Epithelial cell of prostate (primary cell): ENCODE measurements at regions not wholly inside any gene's neighbourhood (a gene's known extent, or its start where the extent isn't known, plus 50 kb on each side); places are given as distances from the start of the nearest gene placed in this dataset.

Source experiments
- DNase-seq: peaks from one replicate; pipeline ENCODE4 v3.0.0-alpha.2; 2011; ENCODE audit warnings: low read depth, low spot score
- H3K27ac ChIP-seq: fragments of 450-650 bp; 2 replicates; pipeline ENCODE4 v1.5.1; 2017; ENCODE audit warnings: mild to moderate bottlenecking

DNA sequence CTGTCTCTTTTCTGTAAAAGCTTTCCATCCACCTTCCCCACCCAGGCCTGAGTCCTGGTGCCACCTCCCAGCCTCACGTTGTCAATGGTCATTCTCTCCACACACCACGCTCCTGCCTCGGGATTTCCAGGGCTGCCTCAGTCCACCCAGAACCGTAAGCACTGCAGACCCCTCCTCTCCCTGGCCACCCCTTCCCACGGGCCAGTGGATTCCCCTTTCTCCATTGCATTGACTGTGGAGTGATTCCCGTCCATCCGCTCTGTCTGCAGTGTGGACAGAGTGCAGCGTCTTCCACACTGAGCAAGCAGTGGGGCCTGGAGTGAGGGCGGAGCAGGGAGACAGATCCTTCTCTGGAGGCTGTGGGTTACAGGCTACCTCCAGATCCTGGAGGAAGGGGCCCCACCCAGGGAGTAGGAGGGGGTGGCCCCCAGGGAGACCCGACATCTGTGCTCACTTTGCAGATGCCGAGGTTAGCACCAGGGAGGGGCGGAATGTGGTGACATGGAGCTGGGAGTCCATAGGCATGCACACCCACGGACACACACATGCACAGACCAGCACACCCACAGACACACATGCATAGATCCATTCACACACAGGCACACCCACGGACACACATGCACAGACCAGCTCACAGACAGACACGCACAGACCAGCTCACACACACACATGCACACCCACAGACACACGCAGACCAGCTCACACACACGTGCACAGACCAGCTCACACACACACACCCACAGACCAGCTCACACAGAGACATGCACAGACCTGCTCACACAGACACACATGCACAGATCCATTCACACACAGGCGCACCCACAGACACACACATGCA, 109.6 kb upstream of the B3GAT1 start:
- DNase-seq: no peak
- H3K27ac ChIP-seq: no peak overlapping the region

DNA sequence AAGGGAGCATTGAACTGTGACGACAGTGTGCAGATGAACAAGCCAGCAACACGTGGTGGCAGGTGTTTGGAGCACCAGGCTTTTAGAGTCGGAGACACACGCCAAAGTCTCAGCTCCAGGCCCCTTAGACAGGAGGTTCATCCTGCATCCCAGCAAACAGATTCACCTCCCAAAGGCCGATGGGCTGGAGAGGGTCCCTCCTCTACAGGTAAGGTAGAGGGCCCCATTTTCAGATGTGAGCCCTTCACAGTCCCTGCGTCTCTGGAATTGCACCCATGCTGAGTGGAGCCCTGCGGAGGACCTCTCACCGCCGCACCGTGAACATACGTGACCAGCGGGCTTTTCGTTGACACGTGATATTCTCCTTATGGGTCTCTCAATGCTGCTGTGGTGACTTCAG, 109.0 kb upstream of the B3GAT1 start:
- no peak for DNase-seq
- H3K27ac ChIP-seq: no peak overlapping the region

DNA sequence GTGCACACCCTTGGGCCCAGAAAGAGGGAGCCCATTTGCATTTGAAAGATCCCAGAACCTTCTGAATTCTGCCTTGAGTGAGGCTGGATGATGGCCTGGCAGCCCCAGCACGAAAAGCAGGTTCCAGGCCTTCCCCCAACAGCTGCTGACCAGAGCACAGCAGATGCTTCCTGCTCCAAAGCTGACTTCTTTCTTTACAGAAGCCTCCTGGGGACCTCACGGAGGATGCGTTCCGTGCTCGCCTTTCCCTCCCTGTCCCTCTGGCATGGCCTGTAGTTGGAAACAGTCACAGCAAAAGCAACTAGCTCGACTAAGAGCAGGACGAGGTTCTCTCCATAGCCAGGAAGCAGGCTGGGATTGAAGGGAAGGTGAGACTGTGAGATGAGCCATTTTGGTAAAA, 107.7 kb upstream of the B3GAT1 start:
- no peak for DNase-seq

DNA sequence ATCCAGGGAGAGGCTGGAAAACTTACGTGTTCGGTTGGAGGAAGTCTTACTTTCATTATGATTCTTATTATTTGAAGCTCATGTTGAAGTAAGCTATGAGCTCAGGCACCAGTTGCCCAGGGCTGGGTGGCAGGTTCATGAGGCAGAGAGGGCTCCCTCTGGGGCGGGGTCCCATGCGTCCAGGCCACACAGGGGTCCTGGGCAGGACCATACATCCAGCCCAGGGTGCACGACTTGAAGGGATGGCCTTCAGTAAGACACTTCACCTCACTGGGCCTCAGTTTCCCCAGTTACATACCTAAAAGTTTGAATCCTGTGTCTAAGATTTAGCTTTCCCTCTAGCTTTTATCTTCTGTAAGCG, 107.3 kb upstream of the B3GAT1 start:
- DNase-seq: no peak
- H3K27ac ChIP-seq: no peak overlapping the region

More for the DNA sequence above, 107.7 kb upstream of the B3GAT1 start:
- no peak overlapping the region for H3K27ac ChIP-seq

DNA sequence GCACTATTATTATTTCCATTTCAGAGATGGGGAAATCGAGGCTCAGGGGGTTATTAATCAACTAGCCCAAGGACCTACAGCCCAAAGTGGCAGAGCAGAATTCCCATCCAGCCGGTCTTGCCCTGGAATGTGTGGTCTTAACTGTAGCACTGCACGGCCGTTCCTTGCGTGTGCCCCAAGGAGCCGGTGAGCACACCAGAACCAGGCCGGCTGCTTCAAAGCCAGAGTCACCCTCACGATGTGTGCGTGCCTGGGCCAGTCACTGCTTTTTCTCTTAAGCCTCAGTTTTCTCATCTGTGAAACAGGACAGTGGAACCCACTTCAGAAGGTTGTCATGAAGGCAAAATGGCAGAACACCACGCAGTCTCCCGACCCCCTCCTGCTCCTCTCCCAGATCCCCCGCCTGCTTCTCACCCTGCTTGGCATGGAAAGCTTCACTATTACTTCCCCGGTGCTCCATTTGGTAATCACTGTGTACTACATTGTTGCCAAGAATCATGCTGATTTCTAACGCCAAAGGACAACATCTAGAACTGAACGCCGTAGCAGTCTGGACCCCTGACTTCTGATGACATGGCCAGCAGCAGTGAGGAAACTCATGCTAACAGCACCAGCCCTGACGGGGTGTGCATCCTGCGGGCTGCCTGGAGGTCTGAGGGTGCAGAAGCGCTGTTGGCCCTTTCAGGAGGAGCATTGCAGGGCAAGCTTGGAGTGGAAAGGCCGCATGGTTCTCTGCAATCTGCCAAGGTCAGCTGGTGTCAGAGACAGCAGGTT, 106.8 kb upstream of the B3GAT1 start:
- DNase-seq: no peak
- no peak overlapping the region for H3K27ac ChIP-seq

DNA sequence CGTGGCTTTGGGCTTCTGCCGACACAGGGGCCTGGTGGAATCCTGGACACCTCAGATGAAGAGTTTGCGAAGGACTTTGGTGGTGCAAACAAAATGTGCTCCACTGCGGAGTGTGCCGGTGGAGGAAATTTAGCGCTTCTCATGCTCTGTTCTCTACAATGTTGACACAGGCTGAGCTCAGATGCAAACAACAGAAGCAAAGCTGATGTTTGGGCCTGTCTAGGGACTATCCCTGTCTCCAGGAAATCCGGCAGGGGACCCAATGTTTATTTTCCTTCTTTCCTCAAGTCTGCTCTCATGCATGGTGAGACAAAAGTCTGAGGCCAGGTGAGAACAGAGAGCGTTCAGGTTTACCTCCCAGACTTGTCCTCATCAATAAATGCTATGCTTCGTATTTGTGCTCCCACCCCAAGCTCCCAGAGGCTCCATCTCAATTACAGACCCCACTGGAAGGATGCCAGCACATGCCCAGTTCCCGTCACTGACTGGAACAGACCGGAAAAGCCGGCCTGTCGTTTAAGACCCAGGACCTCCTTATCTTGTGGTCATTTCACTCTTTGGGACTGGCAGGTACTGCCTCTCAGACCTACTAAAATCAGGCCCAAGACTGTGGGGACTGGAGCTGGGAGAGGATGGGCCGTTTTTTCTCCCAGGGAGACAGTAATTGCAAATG, 105.7 kb upstream of the B3GAT1 start:
- no peak overlapping the region for H3K27ac ChIP-seq
- no peak for DNase-seq

DNA sequence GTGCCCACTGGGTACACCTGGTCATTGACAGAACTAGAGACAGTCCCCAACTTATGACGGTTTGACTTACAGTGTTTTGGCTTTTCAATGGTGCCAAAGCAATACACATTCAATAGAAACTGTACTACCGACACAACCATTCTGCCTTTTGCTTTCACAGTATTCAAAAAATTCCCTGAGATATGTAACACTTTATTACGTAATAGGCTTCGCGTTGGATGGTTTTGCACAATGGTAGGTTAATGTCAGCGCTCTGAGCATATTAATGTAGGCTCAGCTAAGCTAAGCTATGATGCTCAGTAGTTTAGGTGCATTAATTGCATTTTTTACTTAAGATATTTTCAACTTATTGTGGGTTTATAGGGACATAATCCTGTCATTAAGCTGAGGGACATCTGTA, 105.1 kb upstream of the B3GAT1 start:
- H3K27ac ChIP-seq: no peak overlapping the region
- no peak for DNase-seq

DNA sequence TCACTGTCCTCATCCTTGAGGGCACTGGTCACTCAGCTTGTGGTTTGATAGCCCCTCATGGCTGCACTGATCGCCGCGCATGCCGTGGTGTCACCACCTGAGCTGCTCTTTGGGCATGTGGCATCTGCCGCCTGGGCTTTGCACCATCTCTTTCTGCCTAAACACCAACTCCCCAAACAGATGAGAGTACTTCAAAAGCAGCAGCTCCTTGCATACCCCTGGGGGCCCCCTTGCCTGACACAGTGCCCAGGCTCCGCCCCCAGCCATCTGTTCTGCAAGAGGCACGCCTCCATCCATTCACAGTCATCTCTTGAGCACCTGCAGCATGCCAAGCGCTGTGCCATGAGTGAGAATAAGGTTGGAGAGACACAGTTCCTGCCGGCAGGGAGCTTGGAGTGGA, 104.5 kb upstream of the B3GAT1 start:
- no peak overlapping the region for H3K27ac ChIP-seq
- DNase-seq: no peak

DNA sequence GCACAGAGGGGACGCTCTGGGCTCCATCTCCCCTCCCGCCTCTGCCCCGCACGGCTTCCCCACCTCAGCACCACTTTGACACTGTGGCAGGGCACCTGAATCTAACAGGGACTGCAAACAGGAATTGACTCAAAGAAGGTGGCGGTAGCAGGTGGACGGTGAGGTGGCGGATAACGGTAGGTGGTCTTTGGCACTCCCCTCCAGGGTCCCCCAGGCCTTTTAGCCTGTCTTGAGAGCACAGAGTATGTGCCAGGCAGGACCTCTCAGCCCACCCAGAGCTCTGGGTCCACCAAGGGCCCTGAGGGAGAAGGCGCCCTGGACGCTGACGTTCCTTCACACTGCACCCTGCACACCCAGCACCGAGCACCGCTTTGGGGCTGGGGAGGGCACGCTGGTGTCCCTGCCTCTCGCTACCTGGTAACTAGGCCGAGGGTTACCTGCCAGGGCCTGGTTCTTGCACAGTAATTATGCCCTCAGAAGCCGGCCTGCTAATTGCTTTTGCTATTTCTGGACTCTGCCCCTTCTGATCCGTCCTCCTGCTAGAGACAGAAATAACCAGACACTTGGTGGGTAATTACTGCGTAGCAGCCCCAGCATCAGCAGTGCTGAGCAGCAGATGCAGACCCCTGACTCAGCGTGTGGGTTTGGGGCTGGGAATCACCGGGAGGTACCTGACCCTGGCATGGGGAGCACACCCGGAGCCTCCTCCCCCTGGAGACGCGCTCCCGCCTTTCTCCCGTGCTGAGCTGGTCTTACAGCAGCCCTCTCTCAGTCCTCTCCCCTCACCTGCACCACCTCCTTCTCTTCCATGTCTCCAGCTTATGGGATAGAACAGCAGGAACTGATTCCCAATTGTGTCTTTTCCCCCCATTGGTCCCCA, 103.3 kb upstream of the B3GAT1 start:
- no peak overlapping the region for H3K27ac ChIP-seq
- no peak for DNase-seq

DNA sequence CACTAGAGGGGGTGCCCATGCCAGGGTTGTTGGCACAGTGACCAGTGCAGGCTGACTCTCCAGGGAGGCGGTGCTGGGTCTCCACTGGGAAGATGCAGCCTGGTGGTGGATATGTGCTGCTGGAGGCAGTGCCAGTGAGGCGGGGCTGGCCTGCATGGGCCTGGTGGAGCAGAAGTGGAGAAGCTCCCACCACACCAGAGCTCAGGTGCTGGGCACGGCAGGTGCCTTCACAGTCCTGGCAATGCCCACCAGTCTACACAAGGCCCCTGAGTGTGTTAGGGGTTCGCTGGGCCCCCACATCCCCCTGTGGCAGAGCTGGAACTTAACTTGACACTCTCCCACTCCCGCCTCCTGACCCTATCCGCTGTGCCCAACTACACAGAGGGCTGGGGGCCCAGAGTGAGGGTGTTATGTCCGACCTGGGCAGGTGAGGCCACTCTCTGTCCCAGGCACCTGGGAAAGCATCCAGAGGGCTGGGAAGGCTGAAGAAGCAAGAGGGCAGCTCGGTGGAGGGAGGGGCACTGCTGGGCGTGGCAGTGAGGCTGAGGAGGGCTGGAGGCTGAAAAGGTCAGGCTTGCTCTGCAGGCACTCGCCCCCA, 102.4 kb upstream of the B3GAT1 start:
- no peak overlapping the region for H3K27ac ChIP-seq
- DNase-seq: no peak

DNA sequence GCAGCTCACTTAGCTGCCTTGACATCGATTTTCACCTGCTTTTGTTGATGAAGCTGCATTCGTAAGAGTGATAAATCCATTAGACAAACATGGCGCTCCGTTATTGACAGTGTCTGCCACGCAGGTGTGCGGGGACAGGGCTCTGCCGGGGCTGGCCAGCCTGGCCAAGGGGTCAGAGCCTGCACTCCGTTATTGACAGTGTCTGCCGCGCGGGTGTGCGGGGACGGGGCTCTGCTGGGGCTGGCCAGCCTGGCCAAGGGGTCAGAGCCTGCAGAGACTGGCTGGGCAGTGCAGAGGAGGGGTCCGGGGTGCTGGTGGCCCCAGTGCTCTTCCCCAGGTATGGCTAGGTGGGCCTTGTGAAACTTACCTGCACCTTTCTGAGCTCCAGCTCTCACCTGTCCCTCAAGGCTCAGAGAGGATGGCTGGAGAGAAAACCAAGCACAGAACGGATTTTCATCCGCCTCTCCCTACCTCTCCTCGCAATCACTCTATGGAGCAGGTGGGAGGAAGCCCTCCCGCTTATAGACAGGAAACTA, 101.6 kb upstream of the B3GAT1 start:
- DNase-seq: no peak
- H3K27ac ChIP-seq: no peak overlapping the region

DNA sequence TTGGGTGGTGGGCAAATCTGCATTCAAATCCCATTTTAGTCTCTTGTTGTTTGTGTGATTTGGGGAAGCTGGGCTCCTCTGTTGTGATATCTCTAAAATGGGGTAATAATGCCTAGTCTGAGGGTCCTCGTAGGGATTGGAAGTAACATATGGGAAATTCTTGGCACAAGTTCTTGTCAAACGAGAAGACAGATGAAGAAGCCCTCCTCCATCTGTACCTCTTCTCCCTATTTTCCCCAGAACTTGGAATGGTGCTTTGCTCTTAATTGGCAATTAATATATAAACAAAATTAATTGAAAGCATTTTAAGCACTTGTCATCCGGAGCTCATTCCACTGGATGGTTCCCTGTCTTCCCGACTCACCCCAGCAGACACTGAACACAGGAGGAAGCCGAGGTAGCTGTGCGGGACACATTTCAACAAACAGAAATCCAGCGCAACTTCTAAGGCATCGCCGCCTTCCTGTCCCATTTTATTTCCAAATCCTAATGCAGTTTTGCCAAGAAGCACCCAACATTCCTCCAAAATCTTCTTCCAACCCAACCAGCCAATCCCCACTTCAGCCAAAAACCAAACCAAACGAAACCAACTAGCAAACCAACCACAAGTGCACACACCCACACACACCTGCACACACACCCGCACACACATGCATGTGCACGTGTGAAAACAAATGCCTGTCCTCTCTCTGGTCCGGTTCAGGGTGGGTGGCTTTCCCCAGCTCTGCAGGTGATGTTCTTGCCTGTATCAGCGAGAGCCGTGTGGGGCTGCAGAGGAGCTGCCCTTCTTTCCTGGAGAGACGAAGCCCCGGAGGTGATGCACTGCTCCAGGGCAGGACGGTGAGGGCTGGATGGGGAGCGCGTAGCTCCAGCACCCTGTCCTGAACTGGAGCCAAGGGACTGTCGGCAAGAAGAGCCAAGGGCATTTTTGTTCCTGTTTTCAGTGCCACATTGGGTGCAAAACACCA, 100.8 kb upstream of the B3GAT1 start:
- no peak for DNase-seq
- H3K27ac ChIP-seq: no peak overlapping the region

DNA sequence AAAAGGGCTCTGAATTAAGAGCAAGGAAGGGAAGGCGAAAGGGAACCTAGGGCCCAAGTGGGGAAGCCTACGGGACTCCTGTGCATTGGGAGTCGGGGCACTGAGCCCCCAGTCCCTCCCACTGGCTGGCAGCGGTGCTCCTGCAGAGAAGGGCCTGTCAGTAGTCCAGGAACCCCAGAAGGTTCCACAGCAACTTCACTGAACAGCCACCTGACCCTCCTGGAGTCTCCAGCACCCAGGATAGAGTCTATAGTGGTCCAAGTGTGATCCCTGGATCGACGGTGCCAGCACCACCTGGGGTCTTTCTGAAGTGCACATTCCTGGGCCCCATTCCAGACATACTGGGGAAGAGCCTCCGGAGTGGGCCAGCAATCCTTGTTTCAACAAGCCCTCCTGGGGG, 100.0 kb upstream of the B3GAT1 start:
- H3K27ac ChIP-seq: no peak overlapping the region
- no peak for DNase-seq

DNA sequence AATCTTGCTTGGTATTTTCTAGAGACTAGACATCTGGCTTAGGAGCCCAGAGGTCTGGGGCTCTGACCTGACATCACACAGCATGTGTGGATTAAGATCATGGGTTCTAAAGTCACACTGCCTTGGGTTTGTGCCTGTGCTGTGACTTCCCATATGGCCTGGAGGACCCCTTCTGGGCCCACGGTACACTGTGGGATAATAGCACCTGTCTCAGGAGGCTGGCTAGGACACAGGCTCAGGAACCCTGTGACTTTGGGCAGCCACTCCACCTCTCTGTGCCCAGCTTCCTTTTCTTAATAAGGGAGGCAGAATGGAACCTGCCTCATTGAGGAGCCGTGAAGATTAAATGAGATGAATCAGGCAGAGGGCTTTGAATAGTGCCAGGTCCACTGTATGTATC, 99.2 kb upstream of the B3GAT1 start:
- H3K27ac ChIP-seq: no peak overlapping the region
- DNase-seq: no peak

DNA sequence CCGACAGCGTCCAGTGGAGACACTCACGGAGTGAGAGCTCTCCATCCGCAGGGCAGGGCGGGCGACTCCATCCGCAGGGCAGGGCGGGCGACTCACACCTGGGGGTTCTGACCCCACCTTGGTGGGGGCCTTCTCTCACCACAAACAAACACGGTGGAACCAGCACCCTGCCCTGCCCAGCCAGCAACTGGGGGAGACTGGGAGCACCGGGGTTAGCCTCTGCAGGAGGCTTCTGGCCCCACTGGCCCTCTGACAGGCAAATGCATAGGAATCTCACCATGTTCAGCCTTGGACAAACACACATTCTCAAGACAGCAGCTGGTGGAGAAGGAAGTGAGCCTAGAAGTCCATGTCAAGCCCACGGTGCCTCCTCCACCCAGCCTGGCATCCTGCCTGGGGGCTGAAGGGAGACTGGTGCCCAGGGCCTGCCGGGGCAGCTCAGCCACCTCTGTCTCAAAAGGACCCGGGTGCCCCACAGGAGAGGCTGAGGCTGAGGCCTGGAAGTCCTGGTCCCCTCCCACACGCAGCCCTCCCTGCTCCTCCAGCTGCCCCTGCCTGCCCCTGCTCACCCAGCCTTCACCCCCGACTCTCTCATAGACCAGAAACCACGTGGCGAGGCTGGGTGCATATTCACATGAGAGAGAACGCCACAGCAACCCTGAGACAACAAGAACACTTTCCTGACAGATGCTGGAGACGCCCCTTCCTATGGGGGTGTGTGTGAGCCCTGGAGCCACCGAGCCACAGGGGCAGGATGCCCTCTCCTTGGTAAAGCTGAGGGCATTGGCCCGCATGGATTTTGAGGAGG, 98.4 kb upstream of the B3GAT1 start:
- H3K27ac ChIP-seq: no peak overlapping the region
- no peak for DNase-seq

DNA sequence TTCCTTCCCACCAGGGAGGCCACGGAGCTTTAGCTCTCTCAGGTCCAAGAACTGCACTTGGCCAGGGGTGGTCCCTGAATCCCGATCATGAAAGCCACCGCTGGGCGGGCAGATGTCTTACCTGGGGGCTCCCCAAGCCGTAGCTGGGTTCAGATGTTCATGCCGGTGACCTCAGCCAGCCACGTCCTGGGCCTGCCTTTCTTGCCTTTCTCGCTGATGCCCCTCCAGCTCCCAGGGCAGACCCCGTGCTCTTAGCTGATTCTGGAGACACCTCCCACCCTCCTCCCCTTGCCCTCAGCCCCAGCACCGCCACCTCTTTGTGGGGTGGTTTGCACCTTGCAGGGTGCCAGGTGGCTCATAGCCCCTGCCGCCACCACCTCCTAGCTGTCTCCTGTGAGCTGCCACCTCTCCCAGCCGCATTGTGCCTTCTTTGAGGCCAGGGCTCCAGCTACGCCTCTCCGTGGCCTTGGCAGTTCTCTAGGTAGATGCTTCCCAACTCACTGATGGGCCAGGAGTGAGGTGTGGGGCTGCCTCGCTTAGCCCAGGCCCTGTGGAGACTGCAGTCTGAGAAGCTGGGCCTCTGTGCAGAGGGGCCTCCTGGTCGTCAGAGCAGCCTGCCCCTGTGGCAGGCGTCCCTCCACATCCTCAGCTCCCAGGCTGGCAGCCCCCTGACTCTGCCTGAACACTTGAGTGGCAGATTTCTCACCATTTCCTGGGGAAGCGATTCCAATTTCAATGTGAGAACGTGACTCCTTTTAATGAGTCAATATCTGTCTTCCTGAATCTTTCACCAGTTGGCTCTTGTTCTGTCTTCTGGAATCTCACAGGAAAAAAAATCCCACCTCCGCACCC, 97.6 kb upstream of the B3GAT1 start:
- DNase-seq: no peak
- no peak overlapping the region for H3K27ac ChIP-seq
